Mucosa of rectum (tissue), 2 donors: ENCODE measurements at regions not wholly inside any gene's neighbourhood (a gene's known extent, or its start where the extent isn't known, plus 50 kb on each side); places are given as distances from the start of the nearest gene placed in this dataset.

Experiments used
- H3K27ac ChIP-seq, 2 donors: one replicate each; pipeline ENCODE4 v1.7.0; 2013; ENCODE audit warnings: inconsistent platforms in 2 of 2, low read depth in 2 of 2, low read length in 2 of 2
- H3K27me3 ChIP-seq, 2 donors: one replicate each; pipeline ENCODE4 v1.7.0; 2013; ENCODE audit warnings: low read length in 2 of 2; ENCODE audit not compliant: control insufficient read depth in 2 of 2, insufficient read depth in 2 of 2
- H3K36me3 ChIP-seq, 2 donors: one replicate each; pipeline ENCODE4 v1.7.0; 2013; ENCODE audit warnings: low read length in 2 of 2; ENCODE audit not compliant: control insufficient read depth in 2 of 2, insufficient read depth in 2 of 2
- H3K4me1 ChIP-seq, 2 donors: one replicate each; pipeline ENCODE4 v1.7.0; 2013; ENCODE audit warnings: low read length in 2 of 2, mild to moderate bottlenecking in 1 of 2; ENCODE audit not compliant: control insufficient read depth in 2 of 2, insufficient read depth in 2 of 2
- H3K4me3 ChIP-seq, 2 donors: one replicate each; pipeline ENCODE4 v1.7.0; 2013; ENCODE audit warnings: low read length in 2 of 2
- H3K9ac ChIP-seq, 2 donors: one replicate each; pipeline ENCODE4 v1.7.0; 2013; ENCODE audit warnings: low read length in 2 of 2, low read depth in 1 of 2, mild to moderate bottlenecking in 1 of 2
- H3K9me3 ChIP-seq, 2 donors: one replicate each; pipeline ENCODE4 v1.7.0; 2013; ENCODE audit warnings: low read length in 2 of 2; ENCODE audit not compliant: control insufficient read depth in 2 of 2
- donor health status: healthy.
- donor health status: Normal muscosa, but diverticular disease.

DNA sequence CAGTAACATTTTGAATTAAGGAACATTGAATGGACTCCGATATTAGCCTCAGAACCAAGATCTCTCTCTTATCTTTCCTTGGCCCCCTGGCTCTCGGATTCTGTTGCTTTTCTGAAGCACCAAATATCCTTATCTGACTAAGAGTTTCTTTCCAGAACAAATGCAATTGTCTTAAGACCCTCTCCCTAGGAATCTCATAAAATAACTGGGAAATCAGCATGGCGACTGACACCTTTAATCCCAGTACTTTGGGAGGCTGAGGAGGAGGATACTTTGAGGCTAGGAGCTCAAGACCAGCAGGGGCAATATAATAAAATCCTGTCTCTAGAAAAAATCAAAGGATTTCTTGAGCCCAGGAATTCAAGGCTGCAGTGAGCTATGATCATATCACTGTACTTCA lies 984.5 kb downstream of the HACE1 start:
- Histone ChIP-seq H3K4me1 (no peaks in the 10 kb centered on the region), H3K36me3 (no peaks in the 10 kb centered on the region), H3K27ac (no peak overlapping the region), H3K27me3 (no peaks in the 10 kb centered on the region), H3K9me3 (no peaks in the 10 kb centered on the region), H3K9ac (no peak overlapping the region), H3K4me3 (no peak overlapping the region)

DNA sequence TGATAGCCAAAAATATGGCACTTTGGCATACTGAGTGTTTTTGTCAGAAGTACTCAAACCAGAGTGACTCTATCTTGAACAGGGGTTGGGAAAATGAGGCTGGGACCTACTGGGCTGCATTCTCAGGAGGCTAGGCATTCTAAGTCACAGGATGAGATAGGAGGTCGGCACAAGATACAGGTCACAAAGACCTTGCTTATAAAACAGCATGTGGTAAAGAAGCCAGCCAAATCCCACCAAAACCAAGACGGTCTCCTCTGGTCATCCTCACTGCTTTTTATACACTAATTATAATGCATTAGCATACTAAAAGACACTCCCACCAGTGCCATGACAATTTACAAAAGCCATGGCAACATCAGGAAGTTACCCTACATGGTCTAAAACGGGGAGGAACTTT lies 985.1 kb downstream of the HACE1 start:
- H3K9me3 ChIP-seq = no peaks in the 10 kb centered on the region
- no peaks in the 10 kb centered on the region for H3K27me3 ChIP-seq
- no peaks in the 10 kb centered on the region for H3K4me1 ChIP-seq
- H3K36me3 ChIP-seq = no peaks in the 10 kb centered on the region
- H3K9ac ChIP-seq = no peak overlapping the region
- H3K27ac ChIP-seq = no peak overlapping the region
- H3K4me3 ChIP-seq = no peak overlapping the region

DNA sequence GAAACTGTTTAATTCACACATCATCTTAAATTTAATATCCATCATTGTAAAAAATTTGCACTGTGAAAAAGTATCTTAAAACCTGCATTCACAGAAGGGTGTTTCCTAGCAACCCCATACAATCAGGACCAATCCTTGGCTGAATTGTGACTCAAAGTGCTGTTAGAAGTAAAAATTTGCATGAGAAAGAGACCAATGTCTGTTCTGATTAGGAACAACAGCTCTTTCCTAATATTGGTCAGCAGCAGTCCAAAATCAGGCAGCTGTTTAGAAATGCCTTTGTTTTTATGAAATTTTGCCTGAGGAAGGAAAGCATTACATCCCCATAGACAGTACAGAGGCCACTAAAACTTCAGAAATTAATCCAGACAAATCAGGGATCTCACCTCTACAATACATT lies 987.0 kb downstream of the HACE1 start:
- no peaks in the 10 kb centered on the region for H3K4me1 ChIP-seq
- H3K36me3 ChIP-seq = no peaks in the 10 kb centered on the region
- H3K27ac ChIP-seq = no peak overlapping the region
- no peak overlapping the region for H3K4me3 ChIP-seq
- H3K9ac ChIP-seq = no peak overlapping the region
- H3K9me3 ChIP-seq = no peaks in the 10 kb centered on the region
- no peaks in the 10 kb centered on the region for H3K27me3 ChIP-seq

DNA sequence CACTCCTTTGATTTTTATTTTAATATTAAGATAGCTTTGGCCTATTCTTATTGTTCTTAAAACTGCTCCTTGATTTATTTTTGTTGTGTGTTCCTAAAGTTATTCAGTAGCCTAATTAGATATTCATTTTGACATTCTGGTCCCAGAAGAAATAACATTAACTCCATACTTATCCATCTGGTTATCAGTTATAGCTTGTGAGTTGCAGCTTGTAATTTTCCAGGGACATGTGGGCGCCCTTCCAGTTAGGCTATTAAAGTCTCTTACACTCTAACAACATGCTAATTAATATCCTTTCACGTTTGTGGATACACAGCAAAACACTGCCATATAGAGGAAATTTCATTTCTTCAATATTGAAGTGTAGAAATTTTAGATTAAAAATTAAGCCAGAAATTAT lies 987.5 kb downstream of the HACE1 start:
- Histone ChIP-seq H3K9ac (no peak overlapping the region), H3K4me1 (no peaks in the 10 kb centered on the region), H3K36me3 (no peaks in the 10 kb centered on the region), H3K27me3 (no peaks in the 10 kb centered on the region), H3K4me3 (no peak overlapping the region), H3K9me3 (no peaks in the 10 kb centered on the region), H3K27ac (no peak overlapping the region)

DNA sequence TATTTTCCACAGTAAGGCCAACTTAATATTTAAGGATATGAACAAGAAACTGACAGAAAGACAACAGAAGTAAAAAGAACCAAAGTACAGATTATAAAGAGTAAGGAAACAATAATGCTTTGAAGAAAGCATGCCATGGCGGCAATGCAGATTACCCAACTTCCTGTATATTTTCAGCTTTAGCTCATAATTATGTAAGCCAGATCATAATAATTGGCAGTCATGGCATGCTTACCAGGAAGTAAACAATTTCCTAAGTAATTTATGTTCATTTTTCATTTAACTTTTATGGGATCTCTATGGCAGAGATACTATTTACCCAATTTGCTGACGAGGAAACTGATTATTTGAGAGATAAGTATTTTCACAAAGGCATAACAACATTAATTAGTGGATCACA lies 988.7 kb downstream of the HACE1 start:
- no peaks in the 10 kb centered on the region for H3K4me1 ChIP-seq
- H3K9ac ChIP-seq = no peak overlapping the region
- no peaks in the 10 kb centered on the region for H3K9me3 ChIP-seq
- no peaks in the 10 kb centered on the region for H3K36me3 ChIP-seq
- H3K27me3 ChIP-seq = no peaks in the 10 kb centered on the region
- no peak overlapping the region for H3K4me3 ChIP-seq
- no peak overlapping the region for H3K27ac ChIP-seq

DNA sequence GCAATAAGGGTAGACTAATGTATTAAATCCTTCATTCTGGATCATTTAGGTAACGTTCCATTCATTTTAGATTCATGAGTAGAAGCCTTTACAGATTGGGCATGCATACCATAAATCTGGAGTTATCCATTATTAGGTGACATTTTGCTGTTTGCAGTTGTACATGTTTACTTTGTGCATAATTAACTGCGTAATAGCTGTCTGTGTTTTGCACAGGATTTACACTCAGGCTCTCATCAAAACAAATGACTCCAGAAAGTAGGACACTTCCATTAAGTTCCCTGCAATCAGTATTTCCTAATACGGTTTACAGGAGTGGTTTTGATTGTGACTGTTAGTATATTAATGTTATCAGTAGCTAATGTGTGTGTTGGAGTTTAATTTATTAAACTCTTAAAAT lies 997.4 kb downstream of the HACE1 start:
- no peaks in the 10 kb centered on the region for H3K27me3 ChIP-seq
- no peaks in the 10 kb centered on the region for H3K4me1 ChIP-seq
- H3K4me3 ChIP-seq = no peak overlapping the region
- no peak overlapping the region for H3K9ac ChIP-seq
- H3K36me3 ChIP-seq = no peaks in the 10 kb centered on the region
- no peaks in the 10 kb centered on the region for H3K9me3 ChIP-seq
- no peak overlapping the region for H3K27ac ChIP-seq

DNA sequence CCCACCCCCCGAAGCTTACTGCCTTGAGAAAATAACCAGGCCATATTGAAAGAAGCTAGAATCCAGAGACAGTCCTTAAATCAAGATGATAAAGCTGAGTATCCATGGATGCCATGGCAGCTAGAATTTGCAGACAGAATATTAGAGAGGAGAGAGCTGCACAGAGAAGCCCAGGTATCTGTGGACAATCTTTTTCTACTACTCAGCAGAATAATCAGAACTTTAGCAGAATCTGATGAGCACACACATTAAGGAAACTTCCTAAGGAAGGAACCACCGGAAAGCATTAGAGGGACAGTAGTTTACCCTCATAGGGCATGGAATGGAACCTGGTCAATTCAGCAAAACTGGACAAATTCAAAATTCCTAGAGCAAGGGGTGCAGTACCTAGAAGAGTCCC lies 1001.7 kb downstream of the HACE1 start:
- Histone ChIP-seq H3K9me3 (no peaks in the 10 kb centered on the region), H3K4me3 (no peak overlapping the region), H3K27me3 (no peaks in the 10 kb centered on the region), H3K4me1 (no peaks in the 10 kb centered on the region), H3K27ac (no peak overlapping the region), H3K9ac (no peak overlapping the region), H3K36me3 (no peaks in the 10 kb centered on the region)

DNA sequence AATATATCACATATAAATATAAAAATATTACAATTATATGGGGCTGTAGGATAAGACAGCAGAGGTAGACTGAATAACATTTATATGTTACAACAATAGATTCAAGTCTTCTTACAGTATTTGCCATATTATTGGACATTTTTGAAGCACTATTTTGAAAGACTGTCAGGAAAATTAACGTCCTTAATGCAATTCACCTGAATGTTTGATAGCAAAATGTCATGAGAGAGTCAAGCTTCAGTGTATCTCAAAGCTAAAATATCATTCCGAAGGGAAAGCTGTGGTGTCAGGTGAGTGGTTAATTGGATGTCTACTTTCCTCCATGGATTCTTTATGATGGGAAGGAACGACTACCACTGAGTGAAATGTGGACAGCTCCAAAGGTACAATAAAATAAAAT lies 1004.0 kb downstream of the HACE1 start:
- Histone ChIP-seq H3K9me3 (no peaks in the 10 kb centered on the region), H3K36me3 (no peaks in the 10 kb centered on the region), H3K9ac (no peak overlapping the region), H3K27me3 (no peaks in the 10 kb centered on the region), H3K4me3 (no peak overlapping the region), H3K27ac (no peak overlapping the region), H3K4me1 (no peaks in the 10 kb centered on the region)

DNA sequence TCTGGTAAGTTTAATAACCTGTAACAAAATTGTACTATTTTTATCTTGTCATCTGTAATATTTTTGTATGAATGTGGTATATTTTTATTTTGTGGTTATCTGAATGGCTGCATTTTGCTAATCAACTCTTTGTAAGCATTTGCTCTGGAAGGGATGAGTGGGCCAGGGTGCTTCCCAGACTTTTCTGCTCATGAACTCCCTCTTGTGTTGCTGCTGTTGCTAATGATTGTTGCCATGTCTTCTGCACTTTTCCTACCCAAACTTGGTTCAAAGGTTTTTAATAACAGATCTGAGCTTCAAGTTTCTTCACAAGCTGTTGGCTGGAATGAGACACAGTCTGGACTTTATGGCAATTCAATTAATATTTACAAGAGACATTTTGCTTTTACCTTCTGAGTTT lies 1005.7 kb downstream of the HACE1 start:
- H3K27ac ChIP-seq = no peak overlapping the region
- no peaks in the 10 kb centered on the region for H3K9me3 ChIP-seq
- no peak overlapping the region for H3K4me3 ChIP-seq
- no peaks in the 10 kb centered on the region for H3K36me3 ChIP-seq
- H3K4me1 ChIP-seq = no peaks in the 10 kb centered on the region
- no peaks in the 10 kb centered on the region for H3K27me3 ChIP-seq
- no peak overlapping the region for H3K9ac ChIP-seq

DNA sequence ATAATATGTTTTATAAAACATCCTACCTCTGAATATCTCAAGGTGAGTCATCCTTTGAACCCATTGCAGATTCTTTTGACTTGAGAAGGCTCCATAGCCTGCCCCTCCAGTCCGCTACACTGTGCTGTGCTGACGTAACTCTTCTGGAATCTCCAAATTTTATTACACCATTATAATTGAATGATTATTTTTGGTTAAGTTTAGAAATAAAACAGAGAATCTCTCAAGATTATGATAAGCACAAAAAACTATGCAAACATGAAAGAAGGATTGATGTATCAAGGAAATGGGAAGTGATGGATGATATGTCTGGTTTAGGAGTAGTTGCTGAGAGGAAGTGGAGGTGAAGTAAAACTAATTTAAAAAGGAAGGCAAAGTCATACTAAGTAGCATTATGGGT lies 1021.3 kb downstream of the HACE1 start:
- H3K9me3 ChIP-seq = no peaks in the 10 kb centered on the region
- H3K36me3 ChIP-seq = no peaks in the 10 kb centered on the region
- H3K27ac ChIP-seq = no peak overlapping the region
- no peaks in the 10 kb centered on the region for H3K27me3 ChIP-seq
- H3K4me3 ChIP-seq = no peak overlapping the region
- no peaks in the 10 kb centered on the region for H3K4me1 ChIP-seq
- no peak overlapping the region for H3K9ac ChIP-seq

DNA sequence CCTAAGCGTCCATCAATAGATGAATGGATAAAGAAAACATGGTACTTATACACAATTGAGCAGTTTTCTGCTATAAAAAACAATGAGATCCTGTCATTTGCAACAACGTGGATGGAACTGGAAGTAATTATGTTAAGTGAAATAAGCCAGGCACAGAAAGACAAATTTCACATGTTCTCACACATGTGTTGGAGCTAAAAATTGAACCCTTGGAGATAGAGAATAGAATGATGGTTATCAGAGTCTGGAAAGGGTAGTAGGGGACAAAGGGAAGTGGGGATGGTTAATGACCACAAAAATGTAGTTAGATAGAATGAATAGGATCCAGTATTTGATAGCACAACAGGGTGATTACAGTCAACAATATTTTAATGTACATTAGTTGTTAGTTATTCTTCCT lies 1033.5 kb downstream of the HACE1 start:
- Histone ChIP-seq H3K9ac (no peak overlapping the region), H3K4me1 (no peaks in the 10 kb centered on the region), H3K36me3 (no peaks in the 10 kb centered on the region), H3K27me3 (no peaks in the 10 kb centered on the region), H3K4me3 (no peak overlapping the region), H3K9me3 (no peaks in the 10 kb centered on the region), H3K27ac (no peak overlapping the region)
